SU-DHL-6 (cell line): ENCODE measurements at regions not wholly inside any gene's neighbourhood (a gene's known extent, or its start where the extent isn't known, plus 50 kb on each side); places are given as distances from the start of the nearest gene placed in this dataset.

Experiments
- H2AFZ ChIP-seq: fragments of 200-600 bp; sonication (generic); 2 replicates; pipeline ENCODE4 v1.6.1; 2014; ENCODE audit warnings: low read depth, mild to moderate bottlenecking, moderate library complexity, mixed read lengths, antibody characterized with exemption, low read length; ENCODE audit not compliant: severe bottlenecking
- H3F3A ChIP-seq: fragments of 200-600 bp; shearing (Covaris generic); 2 replicates; pipeline ENCODE4 v1.6.0; 2016; ENCODE audit warnings: antibody characterized with exemption, mild to moderate bottlenecking; ENCODE audit not compliant: insufficient read depth
- H3K27ac ChIP-seq: fragments of 200-600 bp; sonication (generic); 2 replicates; pipeline ENCODE4 v1.5.1; 2016; ENCODE audit warnings: low read depth, mild to moderate bottlenecking, low read length, moderate library complexity, mixed read lengths
- H3K27me3 ChIP-seq: fragments of 200-600 bp; sonication (generic), shearing (Covaris generic); 2 replicates; pipeline ENCODE4 v1.6.0; 2014; ENCODE audit warnings: mild to moderate bottlenecking, low read length
- H3K36me3 ChIP-seq: fragments of 200-600 bp; sonication (generic); 2 replicates; pipeline ENCODE4 v1.6.1; 2014; ENCODE audit warnings: mild to moderate bottlenecking, low read length, mixed read lengths
- H3K4me2 ChIP-seq: fragments of 300-600, 200-600 bp; shearing (Covaris generic), sonication (generic); 2 replicates; pipeline ENCODE4 v1.6.0; 2014; ENCODE audit warnings: low read length, low read depth, mild to moderate bottlenecking; ENCODE audit not compliant: poor library complexity, severe bottlenecking
- H3K4me3 ChIP-seq: fragments of 200-600 bp; sonication (generic); 2 replicates; pipeline ENCODE4 v1.5.1; 2014; ENCODE audit warnings: antibody characterized with exemption, low read length, mild to moderate bottlenecking, mixed read lengths; ENCODE audit not compliant: insufficient read depth, poor library complexity, severe bottlenecking
- H3K79me2 ChIP-seq: fragments of 200-600 bp; sonication (generic); 2 replicates; pipeline ENCODE4 v1.6.1; 2014; ENCODE audit warnings: mild to moderate bottlenecking, low read length, moderate library complexity; ENCODE audit not compliant: insufficient read depth
- H3K9ac ChIP-seq: fragments of 200-600 bp; sonication (generic); 2 replicates; pipeline ENCODE4 v1.7.0; 2014; ENCODE audit warnings: mild to moderate bottlenecking, low read length
- H3K9me2 ChIP-seq: fragments of 200-600 bp; sonication (generic); replicated peaks from 2 replicates; pipeline ENCODE4 v1.6.1; 2014; ENCODE audit warnings: low read length; ENCODE audit not compliant: insufficient read depth
- H3K9me3 ChIP-seq: fragments of 200-600 bp; sonication (generic); 2 replicates; pipeline ENCODE4 v1.6.1; 2014; ENCODE audit warnings: low read length, mixed read lengths; ENCODE audit not compliant: insufficient read depth
- H4K20me1 ChIP-seq: fragments of 200-600 bp; sonication (generic); 2 replicates; pipeline ENCODE4 v1.6.1; 2014; ENCODE audit warnings: low read depth, mild to moderate bottlenecking, antibody characterized with exemption, low read length, moderate library complexity, mixed read lengths
- CTCF ChIP-seq: fragments of 200-600 bp; sonication (generic); IDR thresholded peaks from one replicate; pipeline ENCODE4 v1.5.1; 2017; ENCODE audit warnings: antibody characterized with exemption, mild to moderate bottlenecking, low read length, moderate library complexity; ENCODE audit not compliant: insufficient read depth, poor library complexity, severe bottlenecking
- EZH2phosphoT487 ChIP-seq: fragments of 200-600 bp; sonication (generic), shearing (Covaris generic); conservative IDR thresholded peaks from 2 replicates; pipeline ENCODE4 v1.6.1; 2018; ENCODE audit warnings: mild to moderate bottlenecking, antibody characterized with exemption, low read length, moderate library complexity, mixed read lengths

GRCh38 chr3:4038351-4038750 lies 239.1 kb downstream of the LRRN1 start:
- Histone ChIP-seq H3K9ac (no peak overlapping the region), H3K36me3 (no peaks in the 10 kb centered on the region), H3F3A (no peaks in the 10 kb centered on the region), H3K4me3 (no peak overlapping the region), H3K27ac (no peak overlapping the region), H3K4me2 (no peak overlapping the region), H3K79me2 (no peaks in the 10 kb centered on the region), H3K9me2 (no peaks in the 10 kb centered on the region), H3K27me3 (no peaks in the 10 kb centered on the region), H3K9me3 (no peaks in the 10 kb centered on the region), H2AFZ (no peak overlapping the region), H4K20me1 (no peaks in the 10 kb centered on the region)
- TF ChIP-seq CTCF (no peak), EZH2phosphoT487 (no peak)

DNA sequence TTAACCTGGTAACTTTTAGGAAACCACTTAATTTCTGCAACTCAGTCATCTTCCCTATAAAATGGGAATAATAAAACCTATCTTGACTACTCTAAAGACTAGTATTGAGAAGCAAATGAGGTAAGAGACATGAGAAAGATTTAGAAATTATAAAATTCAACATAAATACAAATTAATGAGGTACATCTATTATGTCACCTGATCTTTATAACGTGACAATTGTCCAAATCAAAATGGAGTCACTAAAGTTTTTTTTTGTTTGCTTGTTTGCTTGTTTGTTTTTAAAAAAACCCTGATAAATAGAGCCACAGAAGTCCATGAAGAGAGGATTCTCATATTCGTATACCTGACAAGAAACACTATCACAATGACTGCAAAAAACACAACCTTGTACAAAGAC lies 242.8 kb downstream of the LRRN1 start:
- Histone ChIP-seq H3K27me3 (no peaks in the 10 kb centered on the region), H3K9me3 (no peaks in the 10 kb centered on the region), H3K9ac (no peak overlapping the region), H3F3A (no peaks in the 10 kb centered on the region), H3K27ac (no peak overlapping the region), H2AFZ (no peak overlapping the region), H4K20me1 (no peaks in the 10 kb centered on the region), H3K4me3 (no peak overlapping the region), H3K4me2 (no peak overlapping the region), H3K79me2 (no peaks in the 10 kb centered on the region), H3K9me2 (no peaks in the 10 kb centered on the region), H3K36me3 (no peaks in the 10 kb centered on the region)
- TF ChIP-seq EZH2phosphoT487 (no peak), CTCF (no peak)

DNA sequence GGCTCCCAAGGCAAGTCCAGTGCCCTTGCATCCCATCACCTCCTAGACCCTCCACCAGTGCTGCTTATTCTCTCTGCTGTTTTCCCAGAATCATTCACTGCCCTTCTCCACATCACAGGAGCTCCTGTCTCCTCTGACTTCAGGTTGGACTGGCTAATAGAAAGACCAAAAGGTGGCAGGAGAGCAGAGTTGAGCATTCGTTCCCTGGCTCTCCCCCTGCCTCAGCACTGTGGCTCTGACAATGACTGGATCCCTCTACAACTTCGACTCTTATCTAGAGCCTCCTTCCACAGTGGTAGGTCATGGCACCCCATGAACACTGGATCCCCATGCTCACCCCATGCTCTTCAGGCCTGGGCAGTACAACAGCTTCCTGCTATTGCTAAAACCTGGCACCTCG lies 243.6 kb downstream of the LRRN1 start:
- Histone ChIP-seq H3K79me2 (no peaks in the 10 kb centered on the region), H3K4me3 (no peak overlapping the region), H4K20me1 (no peaks in the 10 kb centered on the region), H3K27ac (no peak overlapping the region), H3K9ac (no peak overlapping the region), H3F3A (no peaks in the 10 kb centered on the region), H3K9me2 (no peaks in the 10 kb centered on the region), H3K9me3 (no peaks in the 10 kb centered on the region), H2AFZ (no peak overlapping the region), H3K27me3 (no peaks in the 10 kb centered on the region), H3K4me2 (no peak overlapping the region), H3K36me3 (no peaks in the 10 kb centered on the region)
- TF ChIP-seq CTCF (no peak), EZH2phosphoT487 (no peak)
